PFSK-1 (cell line): ENCODE measurements at regions not wholly inside any gene's neighbourhood (a gene's known extent, or its start where the extent isn't known, plus 50 kb on each side); places are given as distances from the start of the nearest gene placed in this dataset.

Experiments used
- FOXP2 ChIP-seq: optimal IDR thresholded peaks from 2 replicates; pipeline ENCODE3; 2011; ENCODE audit warnings: borderline replicate concordance, control low read depth, inconsistent platforms; ENCODE audit not compliant: insufficient read depth; ENCODE audit errors: extremely low read length, extremely low read depth
- POLR2AphosphoS5 ChIP-seq: IDR thresholded peaks from 2 replicates; pipeline ENCODE4 v1.6.1; 2012; ENCODE audit warnings: low read depth, mild to moderate bottlenecking, control low read depth, low read length, moderate library complexity
- REST ChIP-seq, 2 experiments: IDR thresholded peaks; 2 replicates each; pipeline versions ENCODE4 v1.6.1 to v1.8.0; 2011 to 2012; ENCODE audit warnings: low read depth in 2 of 2, low read length in 2 of 2, control low read depth in 1 of 2, inconsistent platforms in 1 of 2, mild to moderate bottlenecking in 1 of 2, moderate library complexity in 1 of 2; ENCODE audit not compliant: insufficient read depth in 1 of 2
- SIN3A ChIP-seq: IDR thresholded peaks from 2 replicates; pipeline ENCODE4 v1.6.1; 2012; ENCODE audit warnings: mild to moderate bottlenecking, low read length, moderate library complexity, borderline replicate concordance; ENCODE audit not compliant: insufficient read depth
- TAF1 ChIP-seq: IDR thresholded peaks from 2 replicates; pipeline ENCODE4 v1.6.1; 2012; ENCODE audit warnings: low read length, control low read depth, borderline replicate concordance; ENCODE audit not compliant: insufficient read depth

GRCh38 chr12:23132357-23132756 lies 507.4 kb downstream of the ETNK1 start:
- no peak for TF ChIP-seq POLR2AphosphoS5
- no peak for TF ChIP-seq SIN3A
- TF ChIP-seq REST (IDR thresholded peaks at IDR 0.05; ENCODE audit: insufficient read depth in 1 of 2, low read depth in 2 of 2, low read length in 2 of 2), result no peak
- no peak for TF ChIP-seq FOXP2
- no peak for TF ChIP-seq TAF1

GRCh38 chr12:23133471-23133870 lies 508.5 kb downstream of the ETNK1 start:
- TF ChIP-seq TAF1 (no peak), SIN3A (no peak), POLR2AphosphoS5 (no peak), FOXP2 (no peak), REST (IDR thresholded peaks at IDR 0.05; ENCODE audit: insufficient read depth in 1 of 2, low read depth in 2 of 2, low read length in 2 of 2) (no peak)

- no peak for TF ChIP-seq POLR2AphosphoS5
- no peak for TF ChIP-seq REST (IDR thresholded peaks at IDR 0.05; ENCODE audit: insufficient read depth in 1 of 2, low read depth in 2 of 2, low read length in 2 of 2)
- TF ChIP-seq FOXP2, result no peak
- no peak for TF ChIP-seq TAF1
- TF ChIP-seq SIN3A, result no peak
Observed at GRCh38 chr12:23139026-23139425, 514.1 kb downstream of the ETNK1 start.

- TF ChIP-seq REST (IDR thresholded peaks at IDR 0.05; ENCODE audit: insufficient read depth in 1 of 2, low read depth in 2 of 2, low read length in 2 of 2) (no peak), POLR2AphosphoS5 (no peak), TAF1 (no peak), FOXP2 (no peak), SIN3A (no peak)
Observed at GRCh38 chr12:23140710-23141109, 515.7 kb downstream of the ETNK1 start.

GRCh38 chr12:23141335-23141734 lies 516.4 kb downstream of the ETNK1 start:
- no peak for TF ChIP-seq FOXP2
- no peak for TF ChIP-seq REST (IDR thresholded peaks at IDR 0.05; ENCODE audit: insufficient read depth in 1 of 2, low read depth in 2 of 2, low read length in 2 of 2)
- no peak for TF ChIP-seq SIN3A
- TF ChIP-seq TAF1, result no peak
- TF ChIP-seq POLR2AphosphoS5, result no peak
